PC-9 (cell line): ENCODE measurements at regions not wholly inside any gene's neighbourhood (a gene's known extent, or its start where the extent isn't known, plus 50 kb on each side); places are given as distances from the start of the nearest gene placed in this dataset.

Experiments
- BruUV-seq: library from RNA; stranded (reverse); fragments of 400-500 nt; replicated peaks from 2 replicates; lab custom pipeline; 2021; lab: Mats Ljungman, UMichigan
- CTCF ChIA-PET: fragments of 300-600 bp; sonication (Branson Sonifier 250); formaldehyde crosslinking; loops from one replicate; lab custom pipeline; 2022; ENCODE audit warnings: antibody characterized with exemption; lab: Charles Lee
- POLR2A ChIA-PET: fragments of 300-600 bp; sonication (Branson Sonifier 250); formaldehyde crosslinking; loops from one replicate; lab custom pipeline; 2022; ENCODE audit warnings: antibody characterized with exemption; ENCODE audit not compliant: unreplicated experiment; lab: Charles Lee
- DNase-seq, 2 experiments: peaks; one replicate each; pipeline versions ENCODE4 v3.0.0 to v3.0.0-alpha.2; 2015 to 2022; ENCODE audit warnings: mixed read lengths in 1 of 2
- H2AFZ ChIP-seq: fragments of 200-600 bp; sonication (generic); 2 replicates; pipeline ENCODE4 v1.8.1; 2017; ENCODE audit warnings: antibody characterized with exemption
- H3F3A ChIP-seq: fragments of 200-600 bp; sonication (generic); 2 replicates; pipeline ENCODE4 v1.8.1; 2017; ENCODE audit warnings: antibody characterized with exemption, mild to moderate bottlenecking, low read depth; ENCODE audit not compliant: insufficient read depth
- H3K27ac ChIP-seq: fragments of 200-600 bp; sonication (generic); 2 replicates; pipeline ENCODE4 v1.6.1; 2016; ENCODE audit warnings: mixed run types
- H3K27me3 ChIP-seq: fragments of 200-600 bp; sonication (generic); 2 replicates; pipeline ENCODE4 v1.6.1; 2016; ENCODE audit warnings: low read depth, mixed run types; ENCODE audit not compliant: insufficient read depth
- H3K36me3 ChIP-seq: fragments of 200-600 bp; sonication (generic); 2 replicates; pipeline ENCODE4 v1.6.1; 2016; ENCODE audit warnings: low read depth, mixed run types
- H3K4me1 ChIP-seq: fragments of 200-600 bp; sonication (generic); replicated peaks from 2 replicates; pipeline ENCODE4 v1.6.1; 2016; ENCODE audit warnings: mixed run types; ENCODE audit not compliant: insufficient read depth
- H3K4me2 ChIP-seq: fragments of 200-600 bp; sonication (generic); 2 replicates; pipeline ENCODE4 v1.6.1; 2017; ENCODE audit warnings: mixed run types
- H3K4me3 ChIP-seq: fragments of 200-600 bp; sonication (generic); 2 replicates; pipeline ENCODE4 v1.6.1; 2016; ENCODE audit warnings: mixed run types
- H3K79me2 ChIP-seq: fragments of 200-600 bp; sonication (generic); 2 replicates; pipeline ENCODE4 v1.6.1; 2017; ENCODE audit warnings: low read depth, mixed run types
- H3K9me2 ChIP-seq: fragments of 200-600 bp; sonication (generic); 2 replicates; pipeline ENCODE4 v1.8.1; 2017; ENCODE audit warnings: mild to moderate bottlenecking; ENCODE audit not compliant: insufficient read depth
- H3K9me3 ChIP-seq: fragments of 200-600 bp; sonication (generic); 2 replicates; pipeline ENCODE4 v1.8.1; 2016; ENCODE audit warnings: low read depth; ENCODE audit not compliant: insufficient read depth
- H4K20me1 ChIP-seq: fragments of 200-600 bp; sonication (generic); 2 replicates; pipeline ENCODE4 v1.8.1; 2017; ENCODE audit not compliant: insufficient read depth
- CTCF ChIP-seq: fragments of 200-600 bp; sonication (generic); conservative IDR thresholded peaks from 2 replicates; pipeline ENCODE4 v1.6.1; 2017; ENCODE audit warnings: mixed run types, antibody characterized with exemption, mild to moderate bottlenecking, moderate library complexity
- EZH2 ChIP-seq: fragments of 200-600 bp; sonication (generic); IDR thresholded peaks from 2 replicates; pipeline ENCODE4 v1.8.0; 2017; ENCODE audit warnings: antibody characterized with exemption, low read depth
- intact Hi-C: fragments of 100-400 bp; cut with micrococcal nuclease; formaldehyde crosslinking; loops from one replicate; pipeline ENCODE4 v1.10.0; 2022; ENCODE audit not compliant: unreplicated experiment

GRCh38 chr12:131591714-131592709, 118.9 kb upstream of the SFSWAP start:
- POLR2A ChIA-PET = no interaction called here
- Histone ChIP-seq H3K9me3 (no peaks in the 10 kb centered on the region), H4K20me1 (no peaks in the 10 kb centered on the region), H3K27ac (no peak overlapping the region), H2AFZ (no peak overlapping the region), H3K4me2 (no peak overlapping the region), H3K4me1 (no peaks in the 10 kb centered on the region), H3K36me3 (no peaks in the 10 kb centered on the region), H3K4me3 (no peak overlapping the region), H3K79me2 (no peaks in the 10 kb centered on the region), H3K27me3 (peaks cover 73% of the 10 kb centered on the region), H3K9me2 (no peaks in the 10 kb centered on the region), H3F3A (no peaks in the 10 kb centered on the region)
- TF ChIP-seq EZH2 = no peak
- no peak for TF ChIP-seq CTCF
- no TSS peak for BruUV-seq
- no peak for DNase-seq
- intact Hi-C loops = no loop called here
- CTCF ChIA-PET = no interaction called here

- no peaks in the 10 kb centered on the region for H4K20me1 ChIP-seq
- ChIA-PET CTCF (no interaction called here), POLR2A (no interaction called here)
- H3K79me2 ChIP-seq = no peaks in the 10 kb centered on the region
- no peaks in the 10 kb centered on the region for H3K9me2 ChIP-seq
- no peaks in the 10 kb centered on the region for H3F3A ChIP-seq
- TF ChIP-seq EZH2 (no peak), CTCF (no peak)
- no peak for DNase-seq
- H3K4me3 ChIP-seq = no peak overlapping the region
- no peaks in the 10 kb centered on the region for H3K36me3 ChIP-seq
- H3K4me2 ChIP-seq = no peak overlapping the region
- H3K4me1 ChIP-seq = no peaks in the 10 kb centered on the region
- no peak overlapping the region for H2AFZ ChIP-seq
- intact Hi-C loops = no loop called here
- H3K27ac ChIP-seq = no peak overlapping the region
- BruUV-seq = no TSS peak
- no peaks in the 10 kb centered on the region for H3K9me3 ChIP-seq
- H3K27me3 ChIP-seq = peaks cover 82% of the 10 kb centered on the region
Measured at GRCh38 chr12:131592972-131593371, 117.9 kb upstream of the SFSWAP start.

- H2AFZ ChIP-seq = no peak overlapping the region
- no TSS peak for BruUV-seq
- TF ChIP-seq EZH2 = no peak
- TF ChIP-seq CTCF = no peak
- POLR2A ChIA-PET = no interaction called here
- no peak for DNase-seq
- H3F3A ChIP-seq = no peaks in the 10 kb centered on the region
- no peaks in the 10 kb centered on the region for H3K36me3 ChIP-seq
- H3K9me3 ChIP-seq = no peaks in the 10 kb centered on the region
- peaks cover 87% of the 10 kb centered on the region for H3K27me3 ChIP-seq
- H3K9me2 ChIP-seq = no peaks in the 10 kb centered on the region
- no peak overlapping the region for H3K4me2 ChIP-seq
- CTCF ChIA-PET = no interaction called here
- intact Hi-C loops = no loop called here
- no peaks in the 10 kb centered on the region for H3K4me1 ChIP-seq
- no peaks in the 10 kb centered on the region for H3K79me2 ChIP-seq
- no peak overlapping the region for H3K4me3 ChIP-seq
- H4K20me1 ChIP-seq = no peaks in the 10 kb centered on the region
- no peak overlapping the region for H3K27ac ChIP-seq
Measured at GRCh38 chr12:131593406-131593805, 117.5 kb upstream of the SFSWAP start.
